Spleen (tissue), 11 donors: ENCODE measurements at regions not wholly inside any gene's neighbourhood (a gene's known extent, or its start where the extent isn't known, plus 50 kb on each side); places are given as distances from the start of the nearest gene placed in this dataset.

Experiments used
- DNase-seq: peaks from one replicate; pipeline ENCODE4 v3.0.0-alpha.2; 2020
- H3K27ac ChIP-seq, 8 donors: fragments of 200-600 bp; sonication (generic) in 7 of 8; 1 replicate in 4 of 8; 2 replicates in 4 of 8; pipeline versions ENCODE4 v1.5.0 to v1.8.0; 2016 to 2021; ENCODE audit warnings: inconsistent platforms in 4 of 8, mild to moderate bottlenecking in 4 of 8, moderate library complexity in 1 of 8
- H3K27me3 ChIP-seq, 7 donors: fragments of 200-600 bp; sonication (generic) in 6 of 7; replicated peaks in 1 of 7; 1 replicate in 4 of 7; 2 replicates in 3 of 7; pipeline versions ENCODE4 v1.5.0 to v1.8.0; 2016 to 2021; ENCODE audit warnings: inconsistent platforms in 3 of 7, mild to moderate bottlenecking in 1 of 7
- H3K36me3 ChIP-seq, 6 donors: fragments of 200-600 bp; sonication (generic) in 5 of 6; 1 replicate in 4 of 6; 2 replicates in 2 of 6; pipeline versions ENCODE4 v1.5.0 to v1.8.0; 2016 to 2021; ENCODE audit warnings: inconsistent platforms in 2 of 6
- H3K4me1 ChIP-seq, 6 donors: fragments of 200-600 bp; sonication (generic) in 5 of 6; 1 replicate in 3 of 6; 2 replicates in 3 of 6; pipeline versions ENCODE4 v1.5.0 to v1.8.0; 2016 to 2021; ENCODE audit warnings: inconsistent platforms in 3 of 6
- H3K4me3 ChIP-seq, 8 donors: fragments of 200-600 bp; sonication (generic) in 7 of 8; 1 replicate in 4 of 8; 2 replicates in 4 of 8; pipeline versions ENCODE4 v1.5.0 to v1.8.0; 2016 to 2021; ENCODE audit warnings: inconsistent platforms in 4 of 8, mild to moderate bottlenecking in 4 of 8, moderate library complexity in 2 of 8
- H3K9me3 ChIP-seq, 8 donors: fragments of 200-600 bp; sonication (generic) in 7 of 8; 1 replicate in 4 of 8; 2 replicates in 4 of 8; pipeline versions ENCODE4 v1.5.0 to v1.8.0; 2016 to 2021; ENCODE audit warnings: inconsistent platforms in 4 of 8
- CTCF ChIP-seq, 11 experiments: fragments of 200-600 bp in 7 of 11; fragments of 450-650 bp in 4 of 11; sonication (generic) in 4 of 11; IDR thresholded peaks in 8 of 11; conservative IDR thresholded peaks in 3 of 11; 1 replicate in 7 of 11; 2 replicates in 4 of 11; pipeline versions ENCODE4 v1.4.0 to v1.8.0; 2016 to 2021; ENCODE audit warnings: antibody characterized with exemption in 11 of 11, inconsistent platforms in 4 of 11, mild to moderate bottlenecking in 1 of 11
- POLR2A ChIP-seq, 3 donors: fragments of 450-650 bp; IDR thresholded peaks; one replicate each; pipeline ENCODE4 v1.5.1; 2017; ENCODE audit warnings: antibody characterized with exemption in 3 of 3, mild to moderate bottlenecking in 1 of 3
- POLR2AphosphoS5 ChIP-seq, 3 donors: sonication (generic); formaldehyde crosslinking; IDR thresholded peaks; one replicate each; pipeline ENCODE4 v1.5.1; 2017; ENCODE audit warnings: antibody characterized with exemption in 3 of 3
- WGBS, 5 donors: extraction: QIAGEN DNeasy Blood & Tissue Kit in 3 of 5; methylation state at CpG; one replicate each; pipeline versions ENCODE4 v1.1.5 to v1.1.7; 2013 to 2018; 5-methylcytosine and 5-hydroxymethylcytosine counted together
- intact Hi-C: fragments of 100-400 bp; cut with DNase I; formaldehyde crosslinking; loops from one replicate; pipeline ENCODE4 v1.15.0; 2023; ENCODE audit warnings: low total_unique reads
- donor health status: healthy with polysubstance abuse.
- donor health status: DM: no; HTN: no; CAD: no; lungs with moderate emphysema.
- donor health status: DM: no; HTN: no; CAD: no.
- donor health status: Bipolar disorder and iron deficiency.
- donor health status: healthy.
- donor health status: DM: no; HTN: no; CAD: no.
- donor health status: DM: yes; HTN: yes; CAD: no.

DNA sequence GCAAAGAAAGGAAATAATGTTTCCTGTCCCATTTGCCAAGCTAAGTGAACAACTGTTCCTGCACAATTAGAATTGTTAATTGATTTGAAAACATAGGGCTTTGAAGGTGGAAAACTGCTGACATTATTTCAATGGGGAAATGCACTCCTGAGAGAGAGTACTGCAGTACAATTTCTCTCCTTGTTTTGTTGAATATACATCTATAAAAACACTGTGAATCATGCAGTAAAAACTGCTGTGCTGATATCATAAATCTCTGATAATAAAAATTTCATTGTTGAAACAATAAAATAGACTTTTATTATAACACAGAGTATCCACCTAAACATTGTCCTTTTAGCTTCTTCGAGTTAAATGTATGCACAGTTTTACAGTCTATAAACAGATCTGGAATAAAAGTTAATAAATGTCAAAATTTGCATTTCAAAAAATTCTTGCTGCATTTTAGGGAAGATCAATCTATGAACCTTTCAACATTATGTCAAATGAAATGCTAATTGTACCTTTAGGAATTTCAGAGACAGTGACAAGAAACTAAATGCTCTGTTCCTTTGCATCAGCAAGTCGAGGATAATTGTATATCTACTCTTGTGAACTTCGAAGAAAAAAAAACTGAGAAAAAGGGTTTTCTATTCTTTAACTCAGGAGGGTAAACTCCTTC lies 328.2 kb upstream of the DACH1 start:
- no peak for TF ChIP-seq POLR2A (IDR thresholded peaks at IDR 0.05)
- no peak for TF ChIP-seq CTCF (IDR thresholded peaks at IDR 0.05 in 8 of 11, conservative IDR thresholded peaks at IDR 0.05 in 3 of 11)
- no peak for TF ChIP-seq POLR2AphosphoS5 (IDR thresholded peaks at IDR 0.05)
- Histone ChIP-seq H3K4me3 (no peak overlapping the region), H3K27me3 (no peaks in the 10 kb centered on the region), H3K9me3 (no peaks in the 10 kb centered on the region), H3K27ac (no peak overlapping the region), H3K36me3 (no peaks in the 10 kb centered on the region), H3K4me1 (no peaks in the 10 kb centered on the region)
- DNase-seq = no peak
- intact Hi-C loops = no loop called here
- 73 to 88% (median 79%) methylated on average over 3 of the region's 3 CpGs for WGBS, 5 donors

DNA sequence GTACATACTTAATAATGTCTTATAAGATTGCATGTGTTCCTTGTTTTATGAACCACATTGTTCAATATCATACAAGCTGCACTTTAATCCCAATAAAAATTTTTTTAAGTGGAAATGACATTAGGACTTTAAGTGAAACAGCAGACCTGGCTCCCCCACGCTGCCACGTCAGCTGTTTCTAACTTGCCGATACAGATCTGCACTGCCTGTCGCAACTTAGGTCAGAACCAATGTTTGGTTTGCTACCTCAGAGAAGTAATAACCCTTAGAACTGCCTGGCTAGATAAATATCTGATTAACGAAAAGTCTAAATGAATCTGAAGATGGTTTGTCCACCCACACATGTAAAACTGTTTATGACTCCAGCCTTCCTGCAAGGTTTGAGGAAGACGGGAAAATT lies 327.5 kb upstream of the DACH1 start:
- intact Hi-C loops = no loop called here
- Histone ChIP-seq H3K9me3 (no peaks in the 10 kb centered on the region), H3K36me3 (no peaks in the 10 kb centered on the region), H3K4me3 (no peak overlapping the region), H3K4me1 (no peaks in the 10 kb centered on the region), H3K27ac (no peak overlapping the region), H3K27me3 (no peaks in the 10 kb centered on the region)
- 70 to 87% (median 75%) methylated on average over 6 of the region's 6 CpGs for WGBS, 5 donors
- TF ChIP-seq CTCF (IDR thresholded peaks at IDR 0.05 in 8 of 11, conservative IDR thresholded peaks at IDR 0.05 in 3 of 11) (no peak), POLR2A (IDR thresholded peaks at IDR 0.05) (no peak), POLR2AphosphoS5 (IDR thresholded peaks at IDR 0.05) (no peak)
- no peak for DNase-seq

DNA sequence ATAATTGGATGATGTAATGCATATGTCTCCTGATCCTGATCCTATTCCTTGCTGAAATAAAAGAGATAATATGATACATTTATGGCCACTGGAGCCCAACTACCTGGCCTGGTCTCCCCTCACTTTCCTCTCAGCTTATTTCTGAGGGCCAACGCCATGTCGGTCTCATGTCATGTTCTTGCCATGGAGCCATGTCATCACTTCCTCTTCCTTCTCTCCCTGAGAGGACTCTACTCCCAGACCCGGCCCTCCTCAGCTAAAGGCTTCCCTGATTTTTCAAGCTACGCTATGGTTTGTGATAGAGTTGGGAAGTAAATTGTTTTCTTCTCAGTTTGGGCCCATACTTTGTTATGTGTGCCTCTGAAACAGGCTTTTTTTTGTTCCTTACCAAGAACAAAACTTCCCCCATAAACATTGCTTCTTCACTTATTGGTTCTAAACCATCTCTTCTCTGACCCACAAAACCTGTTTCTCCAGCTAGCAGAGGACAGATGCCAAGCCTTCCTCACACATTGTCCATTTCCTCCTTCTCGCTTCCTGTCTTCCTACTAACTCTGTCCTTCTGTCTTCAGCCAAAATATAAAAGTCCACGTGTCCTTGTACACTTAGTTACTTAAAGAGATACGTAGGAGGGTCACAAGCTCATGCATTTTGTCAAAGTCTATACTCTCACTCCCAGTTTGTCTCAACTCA lies 319.9 kb upstream of the DACH1 start:
- WGBS, 5 donors = 39 to 57% (median 45%) methylated on average over 6 to 7 of the region's 7 CpGs
- H3K27ac ChIP-seq = no peak overlapping the region
- intact Hi-C loops = no loop called here

More for the DNA sequence above, 319.9 kb upstream of the DACH1 start:
- H3K4me1 ChIP-seq = no peaks in the 10 kb centered on the region
- no peak for TF ChIP-seq POLR2AphosphoS5 (IDR thresholded peaks at IDR 0.05)
- TF ChIP-seq POLR2A (IDR thresholded peaks at IDR 0.05) = no peak
- no peak for TF ChIP-seq CTCF (IDR thresholded peaks at IDR 0.05 in 8 of 11, conservative IDR thresholded peaks at IDR 0.05 in 3 of 11)
- H3K27me3 ChIP-seq = no peaks in the 10 kb centered on the region
- H3K4me3 ChIP-seq = no peak overlapping the region
- no peaks in the 10 kb centered on the region for H3K9me3 ChIP-seq
- H3K36me3 ChIP-seq = no peaks in the 10 kb centered on the region
- DNase-seq = no peak
